HG03342 (cell line): ENCODE measurements at regions not wholly inside any gene's neighbourhood (a gene's known extent, or its start where the extent isn't known, plus 50 kb on each side); places are given as distances from the start of the nearest gene placed in this dataset.
"Not testable (repeated sequence)": the region's sequence is repeated elsewhere in the genome, so short reads cannot be mapped to it uniquely, and the experiment has no call there.

Experiments
- ATAC-seq: cut with Tn5 transposase; IDR thresholded peaks from one replicate; pipeline ENCODE4 v1.9.1; 2021; ENCODE audit warnings: mild to moderate bottlenecking, moderate library complexity; ENCODE audit not compliant: unreplicated experiment

DNA sequence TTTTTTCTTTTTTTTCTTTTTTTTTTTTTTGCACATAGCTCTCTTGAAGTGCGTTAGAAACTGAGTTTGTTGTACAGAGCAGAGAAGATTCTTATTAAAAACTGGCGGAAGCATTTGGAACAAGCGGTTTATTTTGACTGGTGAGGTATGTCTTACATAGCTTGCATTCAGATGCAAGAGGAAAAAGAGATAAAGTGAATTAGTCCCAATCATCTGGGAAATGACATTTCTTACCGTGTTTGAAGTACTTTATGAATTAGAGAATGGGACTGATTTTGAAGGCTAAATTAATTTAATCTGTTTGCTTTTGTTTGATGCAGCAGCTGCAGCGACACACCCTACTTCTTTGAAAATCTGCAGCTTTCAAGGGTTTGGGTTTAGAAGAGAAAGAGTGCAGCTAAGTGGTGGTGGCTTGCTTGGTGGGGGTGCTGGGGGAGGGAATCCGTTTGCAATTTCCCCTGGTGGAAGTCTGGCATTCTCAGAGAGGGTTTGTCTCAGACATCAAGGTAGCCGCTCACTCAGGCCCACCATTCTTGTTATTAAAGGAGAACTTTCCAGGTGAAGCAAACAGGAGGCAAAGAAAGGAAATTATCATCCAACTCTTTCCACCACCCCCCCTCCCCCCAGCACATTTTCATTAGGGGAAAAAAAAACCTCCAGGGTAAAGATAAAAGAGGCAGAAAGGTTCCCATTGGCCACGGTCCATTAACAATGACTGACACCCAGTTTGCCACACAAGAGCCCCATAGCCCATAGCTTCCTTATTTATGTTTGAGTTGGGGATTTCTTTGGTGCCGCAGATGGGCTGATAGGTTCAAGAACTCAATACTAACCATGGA is 231.7 kb downstream of the SKIDA1 start:
- ATAC-seq, result no peak

DNA sequence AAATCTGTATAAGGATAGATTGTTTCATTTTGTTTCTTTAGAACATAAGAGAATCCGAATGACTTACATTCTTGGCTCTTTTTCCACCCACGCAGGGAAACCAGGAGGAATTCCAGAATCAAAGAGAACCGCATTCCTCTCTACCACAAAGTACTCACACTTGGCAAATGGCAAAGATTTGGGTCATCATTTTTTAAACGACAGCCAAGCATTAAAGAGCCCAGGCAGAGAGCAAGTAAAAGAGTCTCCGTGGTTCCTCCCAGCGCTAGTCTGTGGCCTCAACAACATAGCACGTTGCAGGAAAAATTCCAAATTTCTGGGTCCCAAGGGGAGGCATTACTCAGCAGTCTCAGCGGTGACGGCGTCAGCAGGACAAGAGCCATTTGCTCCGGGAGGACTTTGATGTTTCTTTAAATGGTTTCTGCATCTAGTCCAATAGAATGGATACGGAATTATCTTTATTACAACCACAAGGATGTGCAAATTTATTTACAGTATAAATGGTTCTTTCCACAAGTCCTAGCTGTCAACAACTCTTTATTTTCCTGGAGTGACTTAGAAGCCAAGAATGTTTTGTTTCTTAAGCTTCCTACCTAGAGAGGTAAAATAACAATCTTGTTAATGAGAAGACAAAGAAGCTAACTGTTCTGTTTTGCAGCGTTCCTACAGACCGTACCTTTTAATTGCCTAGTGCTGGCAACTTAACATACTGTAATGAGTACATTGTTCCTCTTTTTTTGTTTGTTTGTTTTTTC is 232.5 kb downstream of the SKIDA1 start:
- ATAC-seq, result no peak

DNA sequence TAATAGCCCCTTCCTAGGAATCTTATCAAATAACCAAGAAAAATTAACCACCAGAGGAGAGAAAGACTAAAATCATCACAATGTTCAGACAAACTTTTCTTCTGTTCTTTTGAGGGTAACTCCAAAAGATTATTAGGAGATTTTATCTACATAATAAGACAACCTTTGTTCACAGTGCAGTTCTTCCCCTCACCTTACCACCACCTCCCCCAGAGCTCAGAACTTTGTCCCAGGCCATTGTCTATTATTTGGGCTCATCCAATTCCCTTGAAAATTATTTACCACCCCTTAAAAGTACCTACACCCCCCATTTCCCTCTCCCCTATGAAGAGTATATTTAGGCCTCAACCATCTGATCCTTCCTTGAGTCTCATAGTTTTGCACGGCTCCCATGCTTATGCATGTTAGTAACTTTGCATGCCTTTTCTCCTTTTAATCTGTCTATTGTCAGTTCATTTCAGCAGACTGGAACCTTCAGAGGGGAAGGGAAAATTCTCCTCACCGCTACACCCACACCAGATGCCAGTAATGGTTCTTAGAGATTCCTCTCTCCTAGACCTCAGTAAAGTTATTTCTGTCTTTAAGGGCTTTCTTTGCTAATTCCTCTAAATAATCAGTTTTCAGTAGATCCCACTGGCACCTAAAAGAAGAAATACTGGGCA is 234.9 kb downstream of the SKIDA1 start:
- no peak for ATAC-seq

DNA sequence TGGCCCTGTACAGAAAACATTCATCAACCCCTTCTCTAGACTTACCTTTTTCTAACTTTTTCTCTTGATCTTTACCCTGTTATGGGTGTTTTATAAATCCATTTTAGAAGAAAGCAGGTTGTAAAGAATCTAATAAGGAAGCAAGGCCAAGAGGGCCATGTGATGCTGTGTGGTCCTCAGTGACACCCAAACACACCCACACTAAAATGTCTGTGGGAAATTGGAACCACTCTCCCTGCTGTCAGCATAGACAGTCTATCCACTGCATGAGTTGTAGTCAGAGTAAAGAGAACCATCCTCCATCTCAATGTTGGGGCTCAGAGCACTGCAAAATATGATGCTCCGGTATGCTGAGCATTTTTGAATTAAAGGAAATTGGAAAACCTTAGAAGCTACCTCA is 235.5 kb downstream of the SKIDA1 start:
- ATAC-seq, result no peak

DNA sequence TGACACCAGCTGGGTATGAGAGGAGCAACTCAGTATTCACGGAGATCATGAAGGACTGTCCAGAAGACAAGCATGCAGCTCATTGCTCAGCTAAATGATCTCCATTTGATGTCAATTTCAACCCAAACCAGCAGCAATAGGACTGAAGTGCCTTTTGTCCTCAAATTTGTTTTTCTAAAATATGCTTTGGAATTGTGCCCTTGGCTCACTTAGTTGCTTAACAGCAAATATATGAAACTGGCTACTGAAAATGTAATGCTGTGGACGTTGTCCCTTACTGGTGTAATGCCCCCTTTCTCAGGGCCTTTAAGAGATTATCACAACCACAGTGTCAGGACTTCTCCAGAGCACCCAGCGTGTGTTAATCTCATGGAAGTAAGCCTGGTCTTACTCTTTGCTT is 236.2 kb downstream of the SKIDA1 start:
- ATAC-seq, result no peak

DNA sequence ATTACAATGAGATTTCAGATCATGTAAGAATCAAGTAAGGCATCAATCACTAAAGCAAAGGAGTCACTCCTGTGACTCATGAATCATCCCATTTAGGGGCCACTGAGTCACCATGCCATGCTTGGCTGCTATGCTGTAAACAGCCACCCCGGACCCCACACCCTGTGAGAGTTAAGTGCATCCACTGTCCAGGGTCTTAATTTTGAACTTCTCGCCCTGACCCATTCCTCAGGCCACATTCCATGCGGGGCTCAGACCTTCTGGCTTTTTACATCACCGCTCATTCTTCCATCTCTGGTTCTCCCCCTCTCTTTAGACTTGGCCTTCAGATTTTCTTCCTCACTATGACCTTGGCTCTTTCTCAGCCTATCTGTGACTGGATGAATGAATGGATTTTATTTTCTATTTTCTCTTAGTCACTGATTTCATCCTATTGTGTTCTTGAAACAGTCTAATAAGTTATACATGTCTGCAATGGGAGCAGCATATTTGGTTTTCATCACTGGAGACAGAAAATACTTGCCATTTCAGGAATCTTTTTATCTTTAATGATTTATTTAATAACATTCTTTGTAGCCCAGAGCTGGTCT is 239.6 kb downstream of the SKIDA1 start:
- no peak for ATAC-seq

DNA sequence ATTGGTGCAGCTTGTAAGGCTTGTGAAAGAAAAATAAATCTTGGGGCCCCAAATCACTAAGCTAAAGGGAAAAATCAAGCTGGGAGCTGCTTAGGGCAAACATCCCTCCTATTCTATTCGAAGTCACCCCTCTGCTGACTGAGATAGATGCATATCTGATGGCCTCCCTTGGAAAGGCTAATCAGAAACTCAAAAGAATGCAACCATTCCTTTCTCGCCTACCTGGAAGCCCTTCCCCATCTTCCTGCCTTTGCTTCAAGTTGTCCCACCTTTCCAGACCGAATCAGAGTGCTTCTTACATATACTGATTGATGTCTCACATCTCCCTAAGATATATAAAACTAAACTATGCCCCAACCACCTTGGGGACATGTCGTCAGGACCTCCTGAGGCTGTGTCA is 240.3 kb downstream of the SKIDA1 start:
- no peak for ATAC-seq

DNA sequence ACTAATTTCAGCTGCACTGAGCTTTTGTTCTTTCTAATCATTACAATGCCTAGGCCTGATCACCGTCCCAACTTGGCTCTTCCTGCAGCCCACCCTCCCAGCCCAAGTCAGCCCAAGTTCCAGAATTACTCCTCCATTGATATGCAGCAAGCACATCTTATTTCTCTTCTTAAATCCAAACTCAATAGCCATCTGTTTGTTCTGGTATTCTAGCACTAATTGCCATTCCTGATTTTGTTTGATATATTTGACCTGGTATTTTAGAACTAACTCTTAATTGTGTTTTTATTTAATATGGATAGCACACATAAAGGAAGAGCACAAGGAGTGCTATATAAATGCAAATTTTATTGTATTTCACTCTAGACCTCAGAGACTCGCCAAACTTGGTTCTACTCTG is 241.2 kb downstream of the SKIDA1 start:
- no peak for ATAC-seq

DNA sequence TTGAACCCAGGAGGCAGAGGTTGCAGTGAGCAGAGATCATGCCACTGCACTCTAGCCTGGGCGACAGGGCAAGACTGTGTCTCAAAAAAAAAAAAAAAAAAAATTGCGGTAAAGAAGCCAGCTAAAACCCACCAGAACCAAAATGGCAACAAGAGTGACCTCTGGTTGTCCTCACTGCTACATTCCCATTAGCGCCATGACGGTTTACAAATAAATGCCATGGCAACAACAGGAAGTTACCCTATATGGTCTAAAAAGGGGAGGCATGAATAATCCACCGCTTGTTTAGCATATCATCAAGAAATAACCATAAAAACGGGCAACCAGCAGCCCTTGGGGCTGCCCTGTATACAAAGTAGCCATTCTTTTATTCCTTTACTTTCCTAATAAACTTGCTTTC is 242.4 kb downstream of the SKIDA1 start:
- not testable (repeated sequence) for ATAC-seq

DNA sequence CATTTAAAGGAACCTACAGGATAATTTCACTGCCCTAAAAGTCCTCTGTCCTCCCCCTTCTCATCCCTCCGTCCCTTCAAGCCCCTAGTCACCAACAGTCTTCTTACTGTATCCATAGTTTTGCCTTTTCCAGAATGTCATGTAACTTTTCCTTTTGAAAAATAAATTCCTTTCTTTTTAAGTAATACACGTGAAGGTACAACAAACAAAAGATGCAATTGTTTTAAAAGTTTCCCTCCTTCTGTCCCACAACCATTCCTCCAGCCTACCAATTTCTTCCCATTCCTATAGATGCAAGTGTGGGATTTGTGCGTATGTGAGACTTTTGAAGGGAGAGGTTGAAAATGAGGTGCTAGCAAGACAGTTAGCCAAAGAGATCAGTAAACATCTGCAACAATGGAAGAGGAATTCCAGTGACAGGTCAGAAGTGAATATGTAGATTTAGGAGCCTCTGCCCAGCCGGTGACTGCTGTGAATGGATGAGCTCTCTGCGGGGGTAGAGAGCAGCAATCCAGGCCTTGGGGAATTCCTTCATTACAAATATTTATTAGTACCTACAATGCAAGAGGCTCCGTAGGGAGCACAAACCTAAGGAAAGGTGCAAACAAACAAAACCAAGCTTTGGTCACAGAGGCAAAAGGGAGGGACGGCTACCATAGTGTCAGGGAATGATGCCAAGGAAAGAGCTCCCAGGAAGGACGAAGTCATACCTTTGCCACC is 243.6 kb downstream of the SKIDA1 start:
- ATAC-seq, result no peak

DNA sequence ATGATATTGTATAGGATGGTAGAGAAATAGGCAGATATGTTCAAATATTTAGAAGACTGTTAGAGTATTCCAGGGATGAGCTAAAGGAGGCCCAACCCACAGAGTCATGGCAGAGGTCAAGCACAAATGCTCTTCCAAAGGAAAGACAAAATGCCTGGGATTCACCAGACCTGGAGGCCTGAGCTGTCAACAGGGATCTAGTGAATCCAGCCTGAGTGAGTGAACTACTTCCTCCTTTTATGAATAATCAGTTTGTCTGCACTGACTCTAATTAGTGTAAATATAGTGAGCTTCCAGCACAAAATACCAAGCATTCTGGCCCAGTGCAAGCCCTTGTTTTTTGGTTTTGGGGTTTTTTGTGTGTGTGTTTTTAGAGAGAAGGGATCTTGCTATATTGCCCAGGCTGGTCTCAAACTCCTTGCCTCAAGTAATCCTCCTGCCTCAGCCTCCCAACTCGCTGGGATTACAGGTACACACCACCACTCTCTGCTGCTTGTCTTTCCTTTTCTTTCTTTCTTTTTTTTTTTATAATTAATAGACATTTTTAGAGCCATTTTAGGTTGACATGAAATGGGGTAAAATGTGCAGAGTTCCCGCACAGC is 244.4 kb downstream of the SKIDA1 start:
- ATAC-seq, result no peak

DNA sequence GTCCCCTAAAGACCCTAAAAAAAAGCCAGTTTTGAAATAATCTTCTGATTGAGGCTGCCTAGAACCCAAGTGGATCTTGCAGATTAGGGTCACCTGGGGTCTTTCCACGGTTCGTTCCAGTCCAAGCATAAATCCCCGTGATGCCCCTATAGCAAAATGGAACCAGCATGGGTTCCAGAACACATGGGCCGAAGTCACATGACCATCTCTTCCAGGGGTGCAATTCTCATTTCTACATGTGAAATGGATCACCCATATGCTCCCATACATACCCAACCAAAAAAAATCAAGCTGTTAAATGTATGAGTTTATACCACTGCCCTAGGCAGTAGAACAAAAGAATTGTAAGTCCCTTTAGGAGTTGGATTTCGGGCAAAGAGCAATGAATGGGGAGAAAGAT is 245.4 kb downstream of the SKIDA1 start:
- ATAC-seq, result no peak

DNA sequence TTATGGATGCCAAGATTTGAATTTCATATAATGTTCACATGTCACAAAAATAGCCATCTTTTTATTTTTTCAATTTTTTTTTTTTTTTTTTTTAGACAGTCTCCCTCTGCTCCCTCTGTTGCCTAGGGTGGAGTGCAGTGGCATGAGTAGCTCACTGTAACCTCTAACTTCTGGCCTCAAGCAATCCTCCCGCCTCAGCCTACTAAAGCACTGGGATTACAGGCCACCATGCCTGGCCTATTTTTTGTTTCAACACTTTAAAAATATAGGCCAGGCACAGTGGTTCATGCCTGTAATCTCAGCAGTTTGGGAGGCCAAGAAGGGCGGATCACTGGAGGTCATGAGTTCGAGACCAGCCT is 246.3 kb downstream of the SKIDA1 start:
- no peak for ATAC-seq

DNA sequence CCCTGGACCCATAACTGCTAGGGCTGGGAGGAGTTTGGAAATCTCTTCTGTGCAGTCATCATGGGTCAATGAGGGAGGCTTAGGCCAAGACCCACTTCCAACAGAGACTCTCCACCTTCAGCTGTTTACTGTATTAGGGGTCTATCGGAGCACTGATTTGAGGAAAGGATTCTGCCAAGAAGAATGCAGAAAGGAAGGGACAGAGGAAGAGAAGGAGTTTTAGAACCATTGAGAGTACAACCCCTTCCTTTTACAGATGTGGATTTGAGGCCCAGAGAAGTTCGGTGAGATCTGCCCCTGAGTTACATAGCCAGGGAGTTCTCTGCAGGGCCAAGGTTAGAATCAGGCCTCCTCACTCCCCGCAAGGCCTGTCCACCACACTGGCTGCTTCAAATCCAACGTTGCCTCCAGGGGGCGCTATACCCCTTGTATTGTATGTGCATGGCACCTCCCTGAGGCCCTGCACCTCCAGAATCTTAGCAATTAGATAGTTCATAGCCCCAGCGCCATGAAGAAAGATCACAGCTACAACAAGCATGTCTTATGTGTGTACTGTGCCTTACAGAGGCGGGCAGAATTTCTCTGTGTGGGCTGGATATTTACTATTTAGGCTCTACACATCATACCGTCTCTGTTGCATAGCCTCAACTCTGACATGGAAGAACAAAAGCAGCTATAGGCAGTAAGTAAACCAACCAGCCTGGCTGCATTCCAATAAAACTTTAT is 246.8 kb downstream of the SKIDA1 start:
- ATAC-seq, result peak; percentile 81

DNA sequence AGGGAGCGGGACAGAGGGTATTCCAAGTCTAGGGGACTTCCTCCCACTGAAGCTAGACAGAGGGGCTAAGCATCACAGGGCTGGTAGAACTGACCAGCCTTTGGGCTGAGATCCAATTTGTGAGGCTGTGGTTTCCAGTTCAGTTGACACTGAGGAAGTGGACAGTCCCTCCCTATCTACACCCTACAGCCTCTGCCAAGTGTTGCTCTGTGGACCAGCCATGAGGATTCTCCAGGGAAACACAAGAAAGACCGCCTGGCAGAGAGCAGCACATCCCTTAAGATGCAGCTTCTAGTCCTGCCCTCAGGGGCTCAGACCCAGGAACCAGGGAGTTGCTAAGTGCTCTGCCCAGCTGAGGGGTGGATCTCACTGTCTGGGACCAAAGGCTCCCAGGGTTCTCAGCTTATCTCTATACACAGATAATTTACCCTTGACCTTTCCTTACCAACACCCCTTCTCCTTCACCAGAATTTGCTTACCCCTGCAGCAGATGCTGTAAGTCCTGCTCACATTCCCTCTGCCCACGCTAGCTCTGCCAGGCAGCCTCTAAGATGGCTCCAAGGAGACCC is 252.0 kb downstream of the SKIDA1 start:
- ATAC-seq, result no peak

DNA sequence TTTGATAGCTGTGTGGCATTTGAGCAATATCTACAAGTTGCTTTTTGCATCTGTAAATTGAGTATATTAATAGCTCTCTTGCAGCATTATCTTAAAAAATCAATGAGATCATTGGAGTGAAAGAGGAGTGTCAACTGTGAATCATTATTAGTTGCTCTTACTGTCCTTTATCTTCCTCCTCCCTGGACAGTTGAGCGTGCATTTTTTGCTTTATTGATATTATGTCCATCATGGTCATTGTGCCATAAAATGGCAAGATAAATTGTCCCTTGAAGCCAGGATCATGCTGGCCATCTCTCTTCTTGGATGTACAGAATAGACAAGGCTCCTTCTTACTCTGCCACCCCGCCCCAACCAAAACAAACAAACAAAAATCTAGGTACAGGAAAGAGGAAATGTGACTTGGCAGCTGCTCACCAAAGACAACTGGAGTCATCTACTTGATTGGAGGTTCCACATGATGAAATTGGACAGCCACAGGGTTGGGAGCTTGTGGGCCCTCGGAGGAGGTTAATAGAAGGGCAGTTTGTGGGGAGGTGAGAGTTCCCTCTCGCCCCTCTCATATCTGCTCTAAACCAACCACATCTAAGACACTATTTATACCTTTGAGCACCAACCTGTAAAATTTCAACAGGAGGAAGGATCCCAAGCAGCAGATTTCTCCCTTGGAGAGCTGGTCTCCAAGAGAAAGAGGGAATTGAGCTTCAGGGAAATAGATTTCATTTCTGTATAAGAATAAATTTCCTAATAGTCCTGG is 252.7 kb downstream of the SKIDA1 start:
- no peak for ATAC-seq

DNA sequence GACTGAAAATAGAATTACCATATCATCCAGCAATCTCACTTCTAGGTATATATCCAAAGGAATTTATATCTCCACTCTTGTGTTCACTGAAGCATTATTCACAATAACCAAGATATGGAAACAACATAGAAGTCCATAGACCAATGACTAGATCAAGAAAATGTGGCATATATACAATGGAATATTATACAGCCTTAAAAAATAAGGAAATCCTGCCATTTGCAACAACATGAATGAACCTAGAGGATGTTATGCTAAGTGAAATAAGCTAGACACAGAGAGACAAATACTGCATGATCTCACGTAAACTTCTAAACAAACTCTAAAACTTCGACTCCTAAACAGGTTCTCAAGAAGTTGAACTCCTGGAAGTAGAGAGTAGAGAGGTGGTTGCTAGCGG is 254.5 kb downstream of the SKIDA1 start:
- ATAC-seq, result no peak

DNA sequence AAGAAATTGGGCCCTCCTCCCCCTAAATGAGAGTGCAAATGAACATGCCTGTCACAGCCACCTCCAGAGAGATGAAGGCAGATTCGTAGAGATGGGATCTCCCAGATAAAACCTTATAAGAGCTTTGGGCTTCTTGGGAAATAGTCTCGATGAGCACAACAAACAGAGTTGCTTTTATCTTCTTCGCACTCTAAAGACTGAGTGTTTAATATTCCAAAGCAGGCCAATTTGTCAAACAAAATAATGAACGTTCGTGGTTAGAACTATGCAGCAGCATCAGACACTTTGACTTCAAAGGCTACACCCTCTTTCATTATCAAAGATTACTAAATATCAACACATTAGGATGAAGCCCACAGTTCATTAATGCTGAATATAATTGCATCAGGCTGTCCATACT is 256.2 kb downstream of the SKIDA1 start:
- ATAC-seq, result no peak

DNA sequence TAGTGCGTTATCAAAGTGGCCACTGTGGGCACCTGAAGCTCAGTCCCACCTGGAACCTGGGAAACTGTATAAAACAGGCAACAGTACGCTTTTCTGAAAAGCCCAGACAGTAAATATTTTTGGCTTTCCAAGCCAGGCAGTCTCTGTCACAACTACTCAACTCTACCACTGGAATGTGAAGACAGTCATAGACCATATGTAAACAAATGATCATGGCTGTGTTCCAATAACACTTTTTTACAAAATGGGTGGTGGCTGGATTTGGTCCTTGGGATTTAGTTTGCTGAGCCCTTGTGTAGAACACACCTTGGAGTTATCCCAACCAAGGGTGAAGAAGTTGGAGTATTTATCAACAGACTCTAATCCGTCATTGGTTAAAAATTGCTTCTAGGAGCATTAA is 259.9 kb downstream of the SKIDA1 start:
- ATAC-seq, result no peak
